Fibroblast of mammary gland (primary cell): ENCODE measurements at regions not wholly inside any gene's neighbourhood (a gene's known extent, or its start where the extent isn't known, plus 50 kb on each side); places are given as distances from the start of the nearest gene placed in this dataset.
"Not testable (repeated sequence)": the region's sequence is repeated elsewhere in the genome, so short reads cannot be mapped to it uniquely, and the experiment has no call there.

Experiments
- DNase-seq: peaks from one replicate; pipeline ENCODE4 v3.0.0-alpha.2; 2010; ENCODE audit warnings: low read depth
- H3K4me3 ChIP-seq: 2 replicates; pipeline ENCODE4 v1.5.1; 2011; ENCODE audit warnings: low read depth, mild to moderate bottlenecking, low read length, moderate library complexity; ENCODE audit not compliant: control insufficient read depth
- CTCF ChIP-seq: conservative IDR thresholded peaks from 2 replicates; pipeline ENCODE4 v1.5.1; 2011; ENCODE audit warnings: low read depth, low read length, inconsistent platforms; ENCODE audit not compliant: control insufficient read depth, insufficient read depth

- DNase-seq = no peak
- no peak overlapping the region for H3K4me3 ChIP-seq
- no peak for TF ChIP-seq CTCF
These were observed 803.6 kb upstream of the ADGRL3 start for GRCh38 chr4:60396341-60397049.

GRCh38 chr4:60400593-60400992 is 799.5 kb upstream of the ADGRL3 start:
- TF ChIP-seq CTCF = no peak

GRCh38 chr4:60404027-60404426 is 796.1 kb upstream of the ADGRL3 start:
- H3K4me3 ChIP-seq = no peak overlapping the region
- no peak for TF ChIP-seq CTCF
- no peak for DNase-seq

More at GRCh38 chr4:60400593-60400992, 799.5 kb upstream of the ADGRL3 start:
- no peak for DNase-seq
- no peak overlapping the region for H3K4me3 ChIP-seq

GRCh38 chr4:60422439-60422838 is 777.7 kb upstream of the ADGRL3 start:
- no peak for DNase-seq
- TF ChIP-seq CTCF = no peak
- no peak overlapping the region for H3K4me3 ChIP-seq

GRCh38 chr4:60423573-60424184 is 776.4 kb upstream of the ADGRL3 start:
- H3K4me3 ChIP-seq, DNase-seq: not testable (repeated sequence)

- H3K4me3 ChIP-seq = no peak overlapping the region
- no peak for DNase-seq
- TF ChIP-seq CTCF = no peak
These were observed 767.2 kb upstream of the ADGRL3 start for GRCh38 chr4:60432911-60433310.

GRCh38 chr4:60443068-60443467 is 757.1 kb upstream of the ADGRL3 start:
- no peak for DNase-seq
- no peak overlapping the region for H3K4me3 ChIP-seq
- TF ChIP-seq CTCF = no peak
